C1 segment of cervical spinal cord (tissue), 14 donors: ENCODE measurements at regions not wholly inside any gene's neighbourhood (a gene's known extent, or its start where the extent isn't known, plus 50 kb on each side); places are given as distances from the start of the nearest gene placed in this dataset.
A peak's percentile ranks its signal among the peaks of the same experiment; 100 is the strongest.

ENCODE experiments used
- DNase-seq, 14 donors: peaks; one replicate each; lab custom pipeline; 2025; lab: John Stamatoyannopoulos, UW

DNA sequence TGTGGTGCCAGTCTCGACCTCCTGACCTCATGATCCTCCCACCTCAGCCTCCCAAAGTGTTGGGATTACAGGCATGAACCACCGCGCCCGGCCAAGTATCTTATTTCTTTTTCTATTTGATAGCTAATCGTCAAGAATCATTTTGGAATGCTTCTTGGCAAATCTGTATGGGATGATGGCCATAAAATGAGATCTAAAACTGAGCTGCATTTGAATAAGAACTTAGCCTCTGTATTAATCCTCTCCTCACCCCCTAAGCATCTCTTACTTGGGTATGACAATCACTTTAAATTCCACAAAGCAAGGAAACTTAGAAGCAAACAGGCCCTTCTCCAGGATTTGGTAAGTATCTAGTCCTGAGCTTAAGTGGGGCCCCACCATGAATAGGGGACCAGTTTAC is 108.9 kb upstream of the BTBD3 start:
- no peak for DNase-seq

DNA sequence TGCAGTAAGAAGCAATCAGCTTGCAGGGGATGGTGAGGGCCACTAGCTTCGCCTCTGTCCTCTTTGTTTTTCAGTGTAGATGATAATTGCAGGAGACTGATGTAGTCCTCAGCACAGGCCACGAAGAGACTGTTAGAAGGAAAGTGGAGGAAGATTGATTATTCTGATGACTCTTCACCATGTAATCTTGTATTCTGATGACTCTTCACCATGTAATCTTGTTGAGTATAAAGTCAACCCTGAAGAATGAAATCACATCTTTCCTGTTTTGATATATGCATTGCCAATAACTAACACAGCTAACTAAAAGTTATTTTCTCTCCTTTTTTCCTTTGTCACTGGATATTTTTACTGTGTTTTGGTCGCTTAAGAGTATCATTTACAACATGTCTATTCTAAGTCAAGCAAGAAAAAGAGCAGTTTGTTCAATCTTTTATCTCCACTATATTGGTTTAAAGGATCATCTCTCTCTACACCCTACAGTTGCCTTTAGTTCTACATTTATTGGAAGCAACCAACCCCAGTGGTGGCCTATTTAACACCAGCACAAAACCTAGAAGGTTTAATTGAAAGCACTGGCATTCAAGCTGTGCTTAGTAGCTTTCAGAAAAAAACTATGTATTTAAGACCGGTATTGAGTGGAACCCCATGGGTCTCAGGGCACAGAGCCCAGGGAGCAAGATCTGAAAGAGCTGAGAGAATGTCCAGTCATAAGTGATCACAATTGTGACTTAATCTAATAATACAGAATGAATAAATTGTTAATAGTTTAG is 107.2 kb upstream of the BTBD3 start:
- DNase-seq: no peak

DNA sequence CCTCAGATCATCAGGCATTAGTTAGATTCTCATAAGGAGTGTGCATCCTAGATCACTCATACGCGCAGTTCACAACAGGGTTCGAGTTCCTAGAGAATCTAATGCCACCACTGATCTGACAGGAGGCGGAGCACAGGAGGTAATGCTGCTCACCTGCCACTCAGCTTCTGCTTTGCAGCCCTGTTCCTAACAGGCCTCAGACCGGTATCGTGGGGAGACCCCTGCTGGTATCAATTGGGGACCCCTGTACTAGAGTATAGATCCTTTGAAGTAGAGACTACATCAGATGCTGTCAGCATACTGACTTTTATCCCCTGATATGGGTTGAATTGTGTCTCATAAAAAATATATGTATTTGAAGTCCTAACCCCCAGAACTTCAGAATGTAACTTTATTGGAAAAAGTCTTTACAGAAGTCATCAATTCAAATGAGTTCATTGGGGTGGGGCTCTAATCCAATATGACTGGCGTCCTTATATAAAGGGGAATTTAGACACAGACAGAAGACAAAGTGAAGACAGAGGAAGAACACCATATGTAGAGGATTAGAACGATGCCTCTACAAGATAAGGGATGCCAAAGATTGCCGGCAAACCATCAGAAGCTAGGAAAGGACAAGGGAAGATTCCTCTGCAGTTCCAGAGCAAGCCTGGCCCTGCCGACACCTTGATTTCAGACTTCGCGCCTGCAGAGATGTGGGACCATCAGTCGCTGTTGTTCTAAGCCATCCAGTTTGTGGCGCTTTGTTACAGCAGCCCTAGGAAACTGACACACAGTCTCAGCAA is 104.4 kb upstream of the BTBD3 start:
- no peak for DNase-seq

DNA sequence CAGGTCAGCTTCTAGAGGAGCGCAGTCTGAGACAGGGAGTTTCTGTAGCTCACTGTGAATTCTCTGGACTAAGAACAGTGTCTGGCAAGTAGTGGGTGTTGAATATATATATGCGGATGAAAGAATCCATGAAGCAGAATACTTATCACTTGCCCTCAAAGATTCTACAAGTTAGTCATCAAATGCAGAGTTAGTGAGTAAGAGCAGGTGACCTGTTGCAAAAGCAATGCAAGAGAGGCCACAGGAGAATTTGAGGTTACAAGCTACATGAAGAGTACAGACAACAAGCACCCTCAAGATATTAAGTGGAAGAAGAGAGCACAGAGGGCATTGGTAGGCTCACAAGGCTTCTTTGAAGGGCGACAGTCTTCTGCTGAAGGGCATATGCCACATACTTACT is 103.4 kb upstream of the BTBD3 start:
- no peak for DNase-seq

DNA sequence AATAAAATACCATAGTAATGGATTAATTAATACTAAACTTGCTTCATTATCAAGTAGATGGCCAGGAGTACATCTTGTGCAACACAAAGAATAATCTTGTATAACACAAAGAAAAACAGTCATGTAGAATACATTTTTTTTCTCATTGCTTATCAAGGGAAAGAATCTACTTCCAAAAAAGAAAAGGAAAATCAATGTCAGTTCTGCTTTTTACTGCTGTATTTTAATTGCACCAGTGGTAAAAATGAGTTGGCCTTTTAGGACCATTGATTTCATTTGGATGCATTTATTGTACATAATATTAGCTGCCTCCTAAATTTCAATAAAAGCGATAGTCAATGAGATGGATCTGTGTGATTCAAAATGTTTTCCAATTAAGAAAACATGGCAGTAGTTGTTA is 96.9 kb upstream of the BTBD3 start:
- no peak for DNase-seq

DNA sequence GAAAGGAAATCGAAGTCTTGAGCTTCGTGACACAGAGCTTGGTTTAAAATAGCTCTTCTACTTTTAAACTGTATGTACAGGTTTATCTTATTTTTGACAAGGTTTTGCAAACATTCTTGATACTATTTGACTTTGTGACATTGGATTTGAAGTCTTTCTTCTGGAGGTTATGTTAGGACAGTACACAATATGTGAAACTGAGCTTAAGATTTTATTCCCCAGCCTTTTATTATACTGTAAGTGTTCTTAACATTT is 95.2 kb upstream of the BTBD3 start:
- no peak for DNase-seq

DNA sequence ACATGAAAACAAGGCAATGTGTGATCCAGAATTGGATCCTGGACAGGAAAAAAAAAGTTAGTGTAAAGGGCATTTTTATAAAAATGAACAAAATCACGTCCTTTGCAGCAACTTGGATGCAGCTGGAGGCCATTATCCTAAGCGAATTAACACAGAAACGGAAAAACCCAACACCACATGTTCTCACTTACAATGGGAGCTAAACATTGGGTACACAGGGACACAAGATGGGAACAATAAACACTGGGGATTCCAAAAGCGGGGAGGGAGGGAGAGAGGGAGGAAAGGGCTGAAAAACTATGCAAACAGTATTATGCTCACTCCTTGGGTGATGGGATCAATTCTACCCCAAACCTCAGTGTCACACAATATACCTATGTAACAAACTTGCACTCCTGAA is 91.4 kb upstream of the BTBD3 start:
- peak in 2 of 14 donors; percentile 4 to 11 for DNase-seq

DNA sequence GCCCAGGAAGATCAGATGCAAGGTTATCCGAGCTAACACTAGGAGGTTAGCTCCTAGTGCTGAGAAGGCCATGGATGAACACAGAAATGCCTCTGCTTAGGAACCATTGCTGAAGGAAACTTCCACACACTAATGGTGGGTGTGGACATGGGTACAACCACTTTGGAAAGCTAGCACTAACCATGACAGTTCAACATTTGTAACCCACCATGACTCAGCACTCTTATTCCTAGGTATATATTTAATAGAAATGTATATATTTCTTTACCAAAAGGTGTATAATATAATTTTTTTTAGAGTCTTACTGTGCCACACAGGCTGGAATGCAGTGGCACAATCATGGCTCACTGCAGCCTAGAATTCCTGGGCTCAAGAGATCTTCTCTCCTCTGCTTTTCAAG is 85.3 kb upstream of the BTBD3 start:
- no peak for DNase-seq

DNA sequence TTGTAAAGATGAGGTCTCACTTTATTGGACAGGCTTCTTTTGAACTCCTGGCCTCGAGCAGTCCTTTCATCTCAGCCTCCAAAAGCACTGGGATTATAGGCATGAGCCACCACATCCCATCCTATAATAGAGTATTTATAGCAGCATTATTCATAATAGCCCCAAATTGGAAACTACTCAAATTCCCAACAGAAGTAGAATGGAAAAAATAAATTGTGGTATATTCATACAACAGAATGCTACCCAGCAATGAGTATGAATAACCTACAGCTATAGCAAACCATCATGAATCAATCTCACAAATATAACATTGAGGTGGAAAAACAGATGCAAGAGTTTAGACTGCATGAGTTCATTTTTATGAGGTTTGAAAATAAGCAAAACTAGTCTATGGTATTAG is 84.8 kb upstream of the BTBD3 start:
- no peak for DNase-seq

DNA sequence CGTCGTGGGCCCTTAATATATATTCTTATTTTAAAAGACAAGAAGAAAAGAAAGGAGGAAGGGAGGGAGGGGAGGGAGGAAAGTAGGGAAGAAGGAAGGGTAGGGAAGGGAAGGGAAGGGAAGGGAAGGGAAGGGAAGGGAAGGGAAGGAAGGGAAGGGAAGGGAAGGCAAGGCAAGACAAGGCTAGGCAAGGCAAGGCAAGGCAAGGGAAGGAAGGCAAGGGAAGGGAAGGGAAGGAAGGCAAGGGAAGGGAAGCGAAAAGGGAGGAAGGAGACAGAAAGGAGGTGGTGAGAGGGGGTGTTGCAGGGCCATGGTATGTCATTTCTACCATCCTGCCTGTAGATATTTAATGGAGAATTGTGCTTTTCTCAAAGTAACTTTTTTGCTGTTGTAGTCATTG is 83.9 kb upstream of the BTBD3 start:
- no peak for DNase-seq

DNA sequence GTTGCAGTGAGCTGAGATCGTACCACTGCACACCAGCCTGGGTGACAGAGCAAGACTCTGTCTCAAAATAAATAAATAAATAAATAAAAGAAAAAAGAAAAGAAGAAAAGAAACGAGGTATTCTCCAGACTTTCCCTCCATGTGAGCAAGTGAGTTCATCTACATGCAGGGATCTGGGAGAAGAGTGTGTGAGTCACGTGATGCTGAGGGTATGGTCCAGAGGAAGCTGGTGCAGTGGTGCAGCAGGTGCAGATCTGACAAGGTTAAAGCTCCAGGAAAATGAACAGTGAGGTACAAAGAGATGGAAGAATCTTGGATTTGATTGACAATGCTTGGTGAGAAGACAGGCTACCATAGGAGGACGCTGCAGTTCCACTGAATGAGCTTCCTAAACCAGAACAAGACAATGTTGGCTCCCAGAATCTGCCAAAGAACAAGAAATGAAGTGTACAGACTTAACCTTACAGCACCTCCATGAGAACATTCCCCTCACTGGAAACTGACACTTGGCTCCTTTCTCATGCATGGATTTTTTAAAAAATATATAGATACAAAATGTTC is 79.5 kb upstream of the BTBD3 start:
- no peak for DNase-seq

DNA sequence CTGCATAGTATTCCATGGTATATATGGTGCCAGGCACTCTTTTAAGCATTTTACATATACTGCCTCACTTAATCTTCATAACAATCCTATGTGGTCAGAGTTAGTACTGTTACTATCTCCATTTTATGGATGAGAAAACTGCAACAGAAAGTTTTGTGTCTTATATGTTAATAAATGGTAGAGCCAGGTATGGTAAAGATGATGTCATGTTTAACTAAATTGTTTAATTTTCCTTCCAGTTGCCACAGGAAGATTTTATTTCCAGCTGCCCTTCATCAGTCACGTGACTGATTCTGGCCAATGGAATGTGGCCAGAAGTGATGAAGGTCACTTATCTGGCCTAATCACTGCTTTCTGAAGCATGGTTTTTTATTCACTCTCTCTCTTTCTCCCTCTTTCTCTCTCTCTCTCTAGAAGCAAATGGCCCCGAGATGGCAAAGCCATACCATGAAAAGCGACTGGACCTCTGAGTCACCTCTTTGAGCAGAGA is 75.7 kb upstream of the BTBD3 start:
- DNase-seq: no peak

DNA sequence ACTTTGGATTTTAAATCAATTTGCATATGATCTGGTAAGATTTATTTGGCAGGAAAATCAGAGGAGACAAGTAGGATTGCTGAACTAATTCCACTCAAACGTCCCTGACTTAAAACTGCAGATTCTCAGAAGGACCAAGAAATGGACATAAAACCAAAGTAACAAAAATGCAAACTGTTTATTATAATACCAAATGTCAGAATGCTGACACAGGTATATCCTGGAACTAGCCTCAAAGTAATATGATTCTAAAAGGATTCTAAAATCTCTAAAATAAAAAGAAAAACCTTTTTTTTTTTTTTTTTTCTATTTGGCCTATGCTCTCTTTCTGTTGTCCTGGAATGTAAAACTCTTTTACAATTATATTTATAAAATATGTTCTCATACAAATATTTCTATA is 74.4 kb upstream of the BTBD3 start:
- DNase-seq: no peak

DNA sequence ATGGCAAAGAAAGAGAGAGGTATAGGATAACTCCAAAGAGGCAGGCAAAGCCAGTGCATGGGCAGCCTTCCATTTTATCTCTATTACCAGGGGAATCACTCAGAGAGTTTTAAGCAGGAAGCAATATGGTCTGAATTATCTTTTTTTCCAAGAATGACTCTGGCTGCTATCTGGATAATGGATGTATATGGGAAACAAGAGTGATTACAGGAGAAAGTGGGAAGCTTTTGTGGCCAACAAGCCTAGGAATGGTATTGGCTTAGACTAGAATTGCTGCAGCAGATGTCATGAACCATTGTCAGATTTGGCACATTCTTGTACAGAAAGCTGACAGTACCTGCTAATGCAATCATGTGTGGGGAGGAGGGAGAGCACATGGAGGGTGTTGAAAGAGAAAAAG is 73.0 kb upstream of the BTBD3 start:
- DNase-seq: no peak

DNA sequence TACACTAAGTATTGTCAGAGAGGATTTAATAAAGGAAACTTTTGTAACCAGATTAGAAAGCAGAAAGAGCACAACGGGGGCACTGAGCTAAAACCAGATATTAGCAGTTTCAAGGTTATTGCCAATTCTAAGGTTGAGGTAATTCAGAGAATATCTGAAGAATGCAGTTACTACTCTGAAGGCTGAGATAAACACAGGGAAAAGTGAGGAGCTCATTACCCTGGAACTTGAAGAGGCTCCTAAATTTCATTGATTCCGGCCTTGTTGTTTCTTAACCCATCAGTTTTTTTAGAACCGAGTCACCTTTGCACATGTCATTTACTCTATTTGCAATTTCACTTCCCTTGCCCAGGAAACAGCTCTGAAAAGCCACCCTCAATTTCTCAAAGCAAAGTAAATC is 72.4 kb upstream of the BTBD3 start:
- no peak for DNase-seq

DNA sequence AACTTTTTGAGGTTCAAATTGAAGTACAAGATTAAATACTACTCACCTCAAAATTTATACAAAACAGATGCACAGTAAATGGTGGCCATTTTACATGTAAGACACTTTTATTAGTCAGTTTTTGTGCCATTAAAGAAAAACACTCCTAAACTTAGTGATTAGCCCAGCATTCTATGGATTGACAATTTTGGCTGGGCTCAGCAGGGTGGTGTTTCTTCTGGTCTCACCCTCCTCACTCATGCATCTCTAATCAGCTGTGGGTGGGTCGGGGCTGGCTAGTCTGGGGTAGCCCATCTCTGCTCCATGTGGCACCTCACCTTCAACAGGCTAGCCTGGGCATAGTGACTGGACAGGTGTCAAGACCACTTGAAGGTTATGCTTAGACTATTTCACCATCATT is 71.6 kb upstream of the BTBD3 start:
- no peak for DNase-seq

DNA sequence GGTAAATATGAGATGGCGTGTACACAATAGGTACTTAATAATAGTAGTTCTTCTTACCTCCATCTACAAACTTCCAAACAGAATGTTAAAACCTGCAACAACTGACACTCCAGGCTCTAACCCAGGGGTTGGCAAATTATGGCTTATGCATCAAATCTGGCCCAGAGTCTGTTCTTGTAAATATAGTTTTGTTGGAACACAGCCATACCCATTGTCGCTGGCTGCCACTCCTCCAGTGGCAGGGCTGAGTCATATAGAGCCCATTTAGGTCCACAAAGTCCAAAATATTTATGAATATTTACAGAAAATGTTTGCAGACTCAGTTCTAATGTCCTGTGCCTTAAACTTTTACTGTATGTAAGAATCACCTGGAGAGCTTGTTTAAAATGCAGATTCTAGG is 69.9 kb upstream of the BTBD3 start:
- no peak for DNase-seq

DNA sequence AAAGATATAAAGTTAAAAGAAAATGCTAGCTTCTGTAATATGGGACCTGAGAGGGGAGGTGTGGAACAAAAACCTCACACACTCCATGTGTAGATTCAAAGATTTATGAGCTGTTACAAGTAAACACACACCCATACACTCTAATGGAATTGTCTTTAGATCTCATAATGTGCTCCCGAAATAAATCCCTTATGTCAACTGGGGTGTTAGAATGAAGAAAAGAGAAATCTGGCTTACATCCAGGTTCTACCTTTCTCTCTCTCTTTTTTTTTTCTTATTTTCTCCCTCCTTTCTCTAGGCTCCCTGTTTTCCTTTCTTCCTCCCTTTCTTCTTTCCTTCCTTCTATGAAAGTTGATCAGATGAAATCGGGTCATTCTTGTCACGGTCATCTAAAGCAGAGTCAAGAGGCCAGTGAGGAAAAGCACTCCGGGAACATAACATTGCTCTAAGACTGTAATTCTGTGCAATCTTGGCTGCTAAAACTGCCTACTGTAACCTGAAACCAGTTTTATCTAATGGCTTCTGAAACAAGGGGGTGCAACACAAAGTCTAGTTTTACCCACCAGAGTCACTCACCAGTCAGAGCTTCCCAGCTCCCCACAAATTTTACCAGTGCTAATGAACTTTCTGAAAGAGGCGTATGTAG is 68.3 kb upstream of the BTBD3 start:
- DNase-seq: no peak

DNA sequence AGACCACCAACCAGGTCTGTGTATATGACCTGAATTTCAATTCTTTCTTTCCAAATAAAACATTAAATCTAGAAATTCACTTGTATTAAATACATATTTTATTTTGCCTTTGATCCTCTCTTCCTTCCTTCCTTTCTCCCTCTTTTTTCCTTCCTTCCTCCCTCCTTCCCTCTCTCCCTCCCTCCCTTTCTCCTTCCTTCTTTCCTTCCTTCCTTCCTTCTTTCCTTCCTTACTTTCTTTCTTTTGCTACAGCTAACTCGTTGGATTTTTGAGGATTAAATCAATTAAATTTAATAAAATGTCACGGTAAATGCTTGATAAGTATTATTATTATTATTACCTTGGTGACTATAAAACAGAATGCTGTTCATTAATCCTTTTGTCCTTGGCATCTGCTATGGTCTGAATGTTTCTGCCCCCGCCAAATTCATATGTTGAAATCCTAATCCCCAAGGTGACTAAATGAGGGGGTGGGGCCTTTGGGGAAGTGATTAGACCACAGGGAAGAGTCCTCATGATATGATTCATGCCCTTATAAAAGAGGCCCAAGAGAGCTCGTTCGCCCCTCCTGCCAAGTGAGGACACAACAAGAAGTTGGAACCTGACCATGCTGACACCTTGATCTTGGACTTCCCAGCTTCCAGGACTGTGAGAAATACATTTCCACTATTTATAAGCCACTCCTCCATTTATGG is 67.6 kb upstream of the BTBD3 start:
- DNase-seq: no peak

DNA sequence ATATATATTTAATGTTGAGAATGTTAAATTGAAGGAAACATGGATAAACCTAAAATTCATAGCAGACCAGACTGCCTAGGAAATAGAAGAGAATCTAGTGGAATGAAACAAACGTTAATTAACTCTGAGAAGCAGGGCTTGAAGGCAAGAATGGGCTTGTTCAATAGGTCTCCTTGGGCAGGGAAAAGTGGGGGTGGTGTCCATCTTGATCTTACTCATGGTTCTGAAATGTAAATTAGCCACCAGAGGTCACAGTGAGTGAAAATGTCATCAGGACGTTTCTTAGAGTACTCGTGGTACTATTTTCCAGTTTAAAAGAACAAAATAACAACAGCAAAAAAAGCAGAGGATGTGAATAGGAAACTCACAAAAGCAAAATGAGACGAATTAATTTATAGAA is 66.8 kb upstream of the BTBD3 start:
- no peak for DNase-seq

DNA sequence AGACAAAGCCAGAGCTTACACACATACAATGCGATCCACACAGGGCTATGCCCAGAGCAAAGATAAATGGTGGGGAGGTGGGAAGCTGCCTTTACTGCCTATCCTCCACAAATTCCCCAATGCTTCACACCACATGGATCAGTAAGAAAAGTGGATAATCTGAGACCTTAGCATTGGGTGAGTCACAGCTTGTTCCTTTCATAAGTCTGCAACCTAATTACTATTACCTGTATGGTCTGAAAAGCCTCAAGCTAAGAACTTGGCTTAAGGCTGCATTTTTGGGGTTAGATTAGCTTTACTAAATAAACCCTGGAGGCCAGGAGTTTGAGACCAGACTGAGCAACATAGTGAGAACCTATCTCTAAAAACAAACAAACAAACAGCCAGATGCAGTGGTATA is 66.0 kb upstream of the BTBD3 start:
- no peak for DNase-seq

DNA sequence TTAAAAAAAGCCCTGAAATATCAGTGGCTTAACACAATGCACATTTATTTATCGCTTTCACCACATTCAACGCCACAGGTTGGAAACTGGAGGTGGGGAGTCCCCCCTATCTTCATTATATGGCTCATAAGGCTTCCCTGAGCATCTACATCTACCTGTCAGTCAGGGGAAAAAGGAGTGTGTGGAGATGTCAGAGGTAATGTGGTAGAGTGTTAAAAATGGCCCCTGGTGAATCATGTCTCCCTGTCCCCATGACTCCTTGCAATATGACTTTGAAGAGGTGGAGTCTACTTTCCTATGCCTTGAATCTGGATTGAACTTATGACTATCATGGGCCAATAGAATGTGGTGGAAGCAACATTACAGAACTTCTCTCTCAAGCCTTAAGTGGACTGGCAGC is 65.5 kb upstream of the BTBD3 start:
- DNase-seq: no peak
